Left ventricle myocardium inferior (tissue), 1 donor: ENCODE measurements at regions not wholly inside any gene's neighbourhood (a gene's known extent, or its start where the extent isn't known, plus 50 kb on each side); places are given as distances from the start of the nearest gene placed in this dataset.

ENCODE experiments used
- DNase-seq: peaks from one replicate; pipeline ENCODE4 v3.0.0-alpha.2; 2020
- H3K27ac ChIP-seq: fragments of 200-600 bp; replicated peaks from 2 replicates; pipeline ENCODE4 v1.8.0; 2021
- H3K27me3 ChIP-seq: fragments of 200-600 bp; 2 replicates; pipeline ENCODE4 v1.8.0; 2021; ENCODE audit warnings: low read depth
- H3K36me3 ChIP-seq: fragments of 200-600 bp; 2 replicates; pipeline ENCODE4 v1.8.0; 2021
- H3K4me1 ChIP-seq: fragments of 200-600 bp; 2 replicates; pipeline ENCODE4 v1.8.0; 2021
- H3K4me3 ChIP-seq: fragments of 200-600 bp; 2 replicates; pipeline ENCODE4 v1.8.0; 2021; ENCODE audit warnings: mild to moderate bottlenecking, moderate library complexity
- H3K9me3 ChIP-seq: fragments of 200-600 bp; replicated peaks from 2 replicates; pipeline ENCODE4 v1.8.0; 2021
- CTCF ChIP-seq: fragments of 200-600 bp; IDR thresholded peaks from 2 replicates; pipeline ENCODE4 v1.8.0; 2021; ENCODE audit warnings: antibody characterized with exemption, mild to moderate bottlenecking, borderline replicate concordance
- intact Hi-C: fragments of 100-400 bp; cut with micrococcal nuclease; formaldehyde crosslinking; loops from one replicate; pipeline ENCODE4 v1.11.0; 2022
- donor health status: DM: no; HTN: yes; CAD: no; lungs with severe emphysema.

GRCh38 chr1:209526137-209526536, 57.4 kb upstream of the CAMK1G start:
- H3K4me3 ChIP-seq: no peak overlapping the region
- no peaks in the 10 kb centered on the region for H3K36me3 ChIP-seq

GRCh38 chr1:209527372-209527771, 56.1 kb upstream of the CAMK1G start:
- H3K27me3 ChIP-seq: peaks cover 59% of the 10 kb centered on the region
- DNase-seq: no peak
- H3K4me3 ChIP-seq: no peak overlapping the region
- TF ChIP-seq CTCF: no peak
- no peak overlapping the region for H3K27ac ChIP-seq
- H3K36me3 ChIP-seq: no peaks in the 10 kb centered on the region
- intact Hi-C loops: no loop called here
- H3K4me1 ChIP-seq: no peaks in the 10 kb centered on the region
- H3K9me3 ChIP-seq: no peaks in the 10 kb centered on the region

More at GRCh38 chr1:209526137-209526536, 57.4 kb upstream of the CAMK1G start:
- DNase-seq: no peak
- no peak overlapping the region for H3K27ac ChIP-seq
- H3K27me3 ChIP-seq: peaks cover 47% of the 10 kb centered on the region
- H3K9me3 ChIP-seq: no peaks in the 10 kb centered on the region
- intact Hi-C loops: no loop called here
- no peak for TF ChIP-seq CTCF
- no peaks in the 10 kb centered on the region for H3K4me1 ChIP-seq

- no peaks in the 10 kb centered on the region for H3K9me3 ChIP-seq
Observed at GRCh38 chr1:209527993-209528717, 55.4 kb upstream of the CAMK1G start.

DNA sequence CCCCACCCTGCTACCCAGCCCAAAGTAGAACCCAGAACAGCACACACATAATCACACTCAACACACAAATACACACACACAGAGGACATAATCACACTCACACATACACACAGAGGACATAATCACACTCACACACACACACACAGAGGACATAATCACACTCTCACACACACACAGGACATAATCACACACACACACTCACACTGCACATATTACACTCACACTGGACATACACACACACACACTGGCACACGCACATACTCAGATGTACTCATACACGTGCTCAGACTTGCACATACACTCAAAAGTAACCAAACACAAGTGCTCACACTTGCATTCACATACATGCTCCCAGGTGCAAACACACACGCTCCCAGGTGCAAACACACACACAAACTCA, 54.3 kb upstream of the CAMK1G start:
- H3K4me1 ChIP-seq: no peaks in the 10 kb centered on the region
- no peak for TF ChIP-seq CTCF
- H3K27me3 ChIP-seq: peaks cover 69% of the 10 kb centered on the region
- H3K9me3 ChIP-seq: no peaks in the 10 kb centered on the region
- no peaks in the 10 kb centered on the region for H3K36me3 ChIP-seq
- H3K27ac ChIP-seq: no peak overlapping the region
- no peak for DNase-seq
- H3K4me3 ChIP-seq: no peak overlapping the region
- intact Hi-C loops: no loop called here

More at GRCh38 chr1:209527993-209528717, 55.4 kb upstream of the CAMK1G start:
- Histone ChIP-seq H3K36me3 (no peaks in the 10 kb centered on the region), H3K27me3 (peaks cover 67% of the 10 kb centered on the region), H3K27ac (no peak overlapping the region), H3K4me1 (no peaks in the 10 kb centered on the region), H3K4me3 (no peak overlapping the region)
- intact Hi-C loops: no loop called here
- no peak for DNase-seq
- no peak for TF ChIP-seq CTCF

DNA sequence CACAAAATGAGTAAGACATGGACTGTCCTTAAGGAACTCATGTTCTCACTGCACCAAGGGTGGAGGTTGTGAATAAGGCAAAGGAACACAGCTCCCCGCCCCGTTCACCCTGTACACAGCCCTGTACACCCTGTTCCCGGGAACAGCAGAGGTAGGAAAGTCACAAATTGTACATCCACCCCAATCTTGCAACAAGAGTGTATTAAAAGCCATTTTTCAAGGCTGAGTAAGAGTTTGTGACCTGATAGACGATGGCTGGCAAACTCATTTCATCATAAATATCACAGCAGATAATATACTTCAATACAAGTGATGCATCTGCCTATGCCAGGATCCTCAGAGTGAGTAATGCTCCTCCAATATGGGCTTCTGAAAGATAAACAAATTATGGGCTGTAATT, 52.5 kb upstream of the CAMK1G start:
- Histone ChIP-seq H3K27me3 (peaks cover 67% of the 10 kb centered on the region), H3K4me3 (no peak overlapping the region), H3K36me3 (no peaks in the 10 kb centered on the region), H3K9me3 (no peaks in the 10 kb centered on the region), H3K4me1 (no peaks in the 10 kb centered on the region), H3K27ac (no peak overlapping the region)
- no peak for TF ChIP-seq CTCF
- intact Hi-C loops: no loop called here
- no peak for DNase-seq
